ENCODE measurements at regions not wholly inside any gene's neighbourhood (a gene's known extent, or its start where the extent isn't known, plus 50 kb on each side); places are given as distances from the start of the nearest gene placed in this dataset.
A peak's percentile ranks its signal among the peaks of the same experiment; 100 is the strongest.
"Not testable (repeated sequence)": the region's sequence is repeated elsewhere in the genome, so short reads cannot be mapped to it uniquely, and the experiment has no call there.

DNA sequence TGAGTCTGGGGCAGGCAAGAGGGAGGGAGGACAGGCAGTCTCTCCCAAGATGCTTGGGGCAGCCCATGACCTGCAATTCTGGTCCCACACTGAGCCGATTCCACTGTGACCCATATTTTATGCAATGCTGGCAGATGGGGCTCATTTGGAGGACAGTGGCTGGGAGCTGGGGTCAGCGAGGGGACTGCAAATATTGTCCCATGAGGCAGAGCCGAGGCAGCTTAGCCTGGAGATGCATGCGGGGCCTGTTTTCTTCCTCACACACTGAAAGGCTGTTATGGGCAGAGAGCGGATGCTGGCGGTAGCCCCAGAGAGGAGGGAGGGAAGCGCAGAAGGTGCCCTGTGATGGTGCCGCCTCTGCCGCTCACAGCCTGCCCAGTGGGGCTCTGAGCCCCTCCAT lies 128.5 kb upstream of the POU3F1 start:
- no peak for DNase-seq (ENCODE audit: low read depth)

DNA sequence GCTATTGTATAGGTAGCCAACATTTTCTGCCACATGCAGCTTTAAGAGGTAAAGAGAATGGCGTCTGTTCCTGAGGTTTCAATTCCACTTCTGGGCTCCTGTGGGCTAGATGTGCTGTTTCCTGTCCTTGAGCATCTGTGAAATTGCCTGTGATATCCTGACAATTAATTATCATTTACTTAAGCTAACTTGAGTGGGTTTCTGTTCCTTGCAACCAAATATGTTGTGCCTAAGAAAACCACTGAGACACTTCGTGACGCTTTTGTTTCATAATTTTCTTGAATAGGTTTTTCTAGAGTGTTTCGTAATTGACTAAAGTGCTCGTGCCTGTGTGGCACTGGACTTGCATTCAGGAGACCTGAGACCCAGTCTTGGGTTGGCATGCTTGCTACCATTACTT lies 127.3 kb upstream of the POU3F1 start:
- no peak for DNase-seq (ENCODE audit: low read depth)

DNA sequence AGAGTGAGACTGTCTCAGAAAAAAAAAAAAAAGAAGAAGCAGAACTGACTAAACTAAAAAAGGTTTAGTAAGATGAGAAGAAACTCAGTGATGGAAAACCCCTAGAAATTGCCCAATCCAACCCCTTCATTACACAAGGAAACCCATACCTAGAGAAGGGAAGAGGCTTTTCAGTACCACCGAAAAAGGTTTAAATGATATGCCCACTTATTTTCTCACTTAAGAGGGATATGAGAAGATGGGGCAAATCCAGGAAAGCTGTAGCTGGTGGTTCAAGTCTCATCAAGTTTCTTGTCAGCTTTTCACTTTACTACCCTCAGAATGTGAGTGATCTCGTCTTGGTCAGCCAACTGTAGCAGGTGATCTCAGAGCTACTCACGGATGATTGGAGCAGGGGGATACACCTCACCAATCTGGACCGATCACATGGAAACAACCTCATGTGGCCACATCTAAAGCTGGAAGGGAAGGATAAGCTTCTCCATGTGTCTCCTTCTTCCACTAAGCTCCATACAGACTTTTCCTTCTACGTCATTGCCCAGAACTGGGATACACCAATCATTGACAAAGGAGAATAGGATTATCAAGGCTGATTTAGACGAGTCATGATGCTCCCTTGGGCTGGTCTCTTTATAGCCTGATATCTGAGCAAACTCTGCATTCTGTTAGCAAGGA lies 126.7 kb upstream of the POU3F1 start:
- no peak for DNase-seq (ENCODE audit: low read depth)

DNA sequence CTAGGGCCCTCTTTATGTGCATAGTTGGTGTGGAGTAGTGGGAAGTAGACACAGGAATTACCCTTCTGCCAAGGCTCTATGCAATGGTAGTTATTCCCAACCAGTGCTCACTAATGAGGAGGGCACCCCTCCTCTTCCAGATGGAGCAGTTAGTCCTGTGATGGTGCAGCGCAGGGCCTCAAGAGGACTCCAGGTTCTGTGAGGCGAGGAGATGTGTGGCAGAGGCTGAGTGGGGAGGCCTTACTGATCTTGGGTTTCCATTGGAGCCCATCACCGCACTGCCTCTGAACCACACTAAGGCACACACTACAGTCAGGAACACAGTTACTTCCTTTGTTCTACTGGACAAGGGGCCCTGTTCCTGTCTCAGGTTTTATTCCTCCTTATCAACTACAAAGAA lies 122.5 kb upstream of the POU3F1 start:
- no peak for DNase-seq (ENCODE audit: low read depth)

DNA sequence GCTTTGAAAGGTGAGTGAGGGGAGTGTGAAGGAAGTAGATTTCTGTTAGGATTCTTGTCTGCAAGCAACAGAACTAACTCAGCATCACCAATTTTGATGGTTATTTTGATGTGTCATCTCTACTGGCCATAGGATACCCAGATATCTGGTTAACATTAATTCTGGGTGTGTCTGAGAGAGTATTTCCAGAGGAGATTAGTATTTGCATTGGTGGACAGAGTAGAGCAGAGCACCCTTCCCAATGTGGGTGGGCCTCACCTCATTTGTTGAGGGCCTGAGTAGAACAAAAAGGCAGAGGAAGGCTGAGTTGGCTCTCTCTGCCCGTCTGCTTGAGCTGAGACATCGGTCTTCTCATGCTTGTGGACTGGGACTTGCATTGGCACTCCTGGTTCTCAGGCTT lies 121.8 kb upstream of the POU3F1 start:
- no peak for DNase-seq (ENCODE audit: low read depth)

DNA sequence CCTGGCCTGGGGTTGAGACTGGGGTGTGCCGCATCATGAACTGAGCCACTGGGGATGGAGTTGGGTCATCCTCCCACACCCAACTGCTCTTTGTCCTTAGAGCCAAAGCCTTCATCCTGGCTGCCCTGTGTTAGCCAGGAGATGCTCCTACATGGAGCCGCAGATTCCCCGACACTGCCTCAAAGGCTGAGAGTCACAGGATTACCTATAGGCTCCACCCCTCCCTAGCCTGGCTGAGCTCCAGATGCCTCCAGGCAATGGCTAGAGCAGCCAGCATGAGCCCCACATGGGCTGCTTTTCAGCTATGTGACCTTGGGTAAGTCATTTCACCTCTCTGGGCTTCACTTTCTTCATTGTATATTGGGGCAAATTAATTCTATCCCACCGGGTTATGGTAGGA lies 119.9 kb upstream of the POU3F1 start:
- no peak for DNase-seq (ENCODE audit: low read depth)

DNA sequence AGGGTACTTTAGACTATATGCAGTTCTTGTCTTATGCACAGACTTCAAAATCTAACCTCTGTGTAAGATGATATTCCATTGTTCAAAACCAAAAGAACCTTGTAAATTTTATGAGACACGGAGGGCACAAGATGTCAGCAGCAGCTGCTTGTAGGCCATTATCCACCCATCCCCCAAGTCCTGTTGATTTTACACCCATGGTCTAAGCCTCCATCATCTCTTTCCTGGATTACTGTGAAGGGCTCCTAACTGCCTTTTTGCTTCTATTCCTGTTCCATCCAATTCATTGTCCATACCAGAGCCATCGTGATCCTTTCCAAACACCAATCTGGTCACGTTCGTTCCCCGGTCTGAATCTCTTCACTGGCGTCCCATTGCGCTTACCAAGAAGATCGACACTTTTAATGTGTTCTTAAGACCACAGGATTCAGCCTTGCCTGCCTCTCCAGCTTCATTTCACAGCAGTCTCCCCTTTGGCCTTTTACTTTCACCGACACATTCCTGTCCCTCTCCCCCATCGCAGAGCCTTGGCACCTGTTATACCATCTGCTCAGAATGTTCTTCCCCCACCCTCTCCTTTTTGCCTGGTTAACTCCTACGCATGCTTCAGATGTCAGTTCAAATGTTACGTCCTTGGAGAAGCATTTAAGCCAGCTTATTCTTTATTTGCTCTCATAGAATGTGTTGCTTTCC lies 107.3 kb upstream of the POU3F1 start:
- no peak for DNase-seq (ENCODE audit: low read depth)

DNA sequence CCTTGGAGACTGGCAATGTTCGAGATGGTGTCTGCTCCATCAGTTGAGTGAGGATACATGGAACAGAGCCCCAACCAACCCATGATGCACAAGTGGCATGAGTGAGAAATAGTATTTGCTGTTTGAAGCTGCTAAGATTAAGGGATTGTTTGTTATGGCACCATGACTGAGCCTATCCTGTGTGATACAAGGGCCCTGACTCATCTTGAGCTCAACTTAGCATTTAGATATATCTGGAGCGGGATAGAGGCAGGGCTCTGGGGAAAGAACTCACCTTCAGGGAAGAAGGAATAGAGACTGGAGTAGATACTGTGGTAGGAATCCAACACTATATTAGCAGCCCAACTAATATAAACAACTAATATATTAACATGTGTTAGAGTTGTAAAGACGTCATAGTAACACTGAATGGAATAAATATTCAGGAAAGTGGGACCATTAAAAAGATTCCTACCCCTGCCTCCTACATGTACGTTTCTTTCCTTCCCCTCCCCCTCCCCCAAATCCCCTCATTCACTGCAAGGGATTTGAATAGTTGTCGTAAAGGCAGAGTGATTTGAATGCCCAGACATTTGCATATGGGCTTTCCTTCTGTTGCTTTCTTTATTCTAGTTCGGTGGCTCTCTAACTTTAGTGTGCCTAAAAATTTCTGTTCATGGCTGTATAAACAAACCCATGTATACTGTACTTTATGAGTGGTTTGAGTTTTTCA lies 106.6 kb upstream of the POU3F1 start:
- no peak for DNase-seq (ENCODE audit: low read depth)

DNA sequence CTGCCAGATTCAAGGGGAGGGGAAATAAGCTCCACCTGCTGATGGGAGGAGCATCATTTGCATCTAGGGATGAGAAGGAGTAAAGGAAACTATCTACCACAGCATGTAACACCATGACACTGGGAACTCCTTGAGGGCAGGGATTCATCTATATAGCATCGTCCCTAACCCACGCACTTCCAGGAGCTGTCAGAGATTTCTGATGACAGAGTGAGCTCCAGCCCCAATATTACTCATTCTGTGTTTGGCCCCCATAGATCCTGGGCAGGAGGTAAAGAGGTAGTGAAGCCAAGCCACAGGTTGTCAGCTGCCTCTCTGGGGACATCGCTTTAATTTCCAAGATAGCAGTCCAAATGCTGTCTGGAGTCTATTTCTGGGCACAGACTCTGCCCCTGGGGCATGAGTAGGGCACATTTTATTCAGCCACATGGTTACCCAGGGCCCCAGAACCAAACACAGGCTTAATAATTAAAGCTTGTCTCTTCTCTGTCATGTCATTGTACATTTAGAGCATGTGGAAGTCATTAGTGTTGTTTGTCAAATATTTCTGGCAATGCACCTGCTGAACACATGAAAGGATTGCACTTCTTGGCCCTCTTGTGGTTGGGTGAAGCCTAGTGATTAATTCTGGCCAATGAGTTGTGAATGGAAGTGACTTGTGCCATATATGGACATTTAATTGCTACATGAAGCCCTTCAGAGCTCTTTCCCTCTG lies 105.9 kb upstream of the POU3F1 start:
- no peak for DNase-seq (ENCODE audit: low read depth)

DNA sequence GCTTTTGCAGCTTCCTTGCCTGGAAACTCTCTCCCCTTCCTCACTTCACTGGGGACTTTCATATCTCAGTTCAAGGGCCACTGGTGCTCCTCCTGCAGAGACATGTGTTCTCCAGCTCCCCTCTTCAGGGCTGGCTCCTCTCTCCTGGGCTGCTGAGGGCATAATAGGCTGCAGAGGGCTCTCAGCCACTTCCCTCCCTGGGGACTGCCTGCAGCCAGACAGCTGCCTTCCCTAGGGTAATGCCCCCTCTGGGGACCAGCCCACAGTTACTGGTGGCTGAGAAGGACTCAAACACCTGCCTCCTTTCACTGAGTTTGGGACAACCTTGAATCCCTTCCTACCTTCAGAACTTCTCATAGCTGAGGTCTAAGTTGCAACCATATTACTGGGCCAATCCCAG lies 104.8 kb upstream of the POU3F1 start:
- no peak for DNase-seq (ENCODE audit: low read depth)

DNA sequence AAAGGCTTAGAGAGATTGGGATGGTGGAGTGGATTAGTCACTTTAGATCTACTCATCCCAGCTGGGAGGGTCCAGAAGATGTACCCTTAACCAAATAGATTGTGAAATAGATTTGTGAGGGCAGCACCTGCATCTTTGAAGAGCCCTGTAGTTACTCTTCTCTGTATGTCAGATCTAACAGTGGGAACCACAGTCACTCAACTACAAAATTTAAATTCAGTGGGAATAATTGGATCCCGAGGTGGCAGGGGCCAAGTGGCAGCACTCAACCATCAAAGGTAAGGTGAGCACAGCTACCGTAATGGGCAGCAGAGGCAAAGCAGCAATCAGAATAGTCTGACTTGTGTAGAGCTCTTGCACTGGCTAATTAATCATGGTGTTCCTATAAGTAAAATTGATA lies 99.5 kb upstream of the POU3F1 start:
- DNase-seq (ENCODE audit: low read depth) = not testable (repeated sequence)

DNA sequence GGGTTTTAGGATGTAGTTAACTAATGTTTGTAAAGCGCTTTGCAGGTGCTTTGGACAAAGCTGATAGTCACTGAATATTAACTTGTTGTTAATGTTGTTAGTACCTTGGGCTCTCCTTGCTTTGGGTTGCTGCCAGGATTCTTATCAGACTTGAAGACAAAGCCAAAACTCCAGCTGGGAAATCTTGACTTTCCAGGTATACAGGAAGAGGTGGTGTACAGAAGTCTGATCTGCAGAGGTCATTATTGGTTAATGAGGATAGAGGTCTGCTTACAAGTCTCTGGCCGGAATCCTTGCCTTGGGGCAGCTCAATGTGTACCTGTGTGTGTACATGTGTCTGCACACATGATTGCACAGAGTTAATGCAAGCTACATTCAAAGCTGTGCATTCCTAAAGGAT lies 96.0 kb upstream of the POU3F1 start:
- no peak for DNase-seq (ENCODE audit: low read depth)

DNA sequence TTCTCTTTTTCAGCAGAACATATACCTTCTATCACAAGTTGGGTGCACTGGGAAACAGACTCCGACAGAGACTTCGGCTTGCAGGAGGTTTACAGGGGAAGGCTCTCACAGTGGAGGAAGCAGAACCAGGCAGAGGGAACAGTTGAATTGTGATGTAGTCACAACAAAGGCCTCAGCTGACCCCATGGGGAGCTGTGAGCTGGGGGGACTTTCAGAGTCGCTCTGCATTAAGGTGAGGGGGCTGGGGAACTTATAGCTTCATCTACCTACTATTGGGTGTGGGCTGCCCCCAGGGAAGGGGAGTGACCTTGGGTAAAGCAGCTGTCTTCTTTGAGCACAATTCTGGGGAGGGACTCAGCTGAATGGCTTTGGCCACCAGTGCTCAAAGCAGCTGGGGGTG lies 94.9 kb upstream of the POU3F1 start:
- DNase-seq (ENCODE audit: low read depth) = no peak

DNA sequence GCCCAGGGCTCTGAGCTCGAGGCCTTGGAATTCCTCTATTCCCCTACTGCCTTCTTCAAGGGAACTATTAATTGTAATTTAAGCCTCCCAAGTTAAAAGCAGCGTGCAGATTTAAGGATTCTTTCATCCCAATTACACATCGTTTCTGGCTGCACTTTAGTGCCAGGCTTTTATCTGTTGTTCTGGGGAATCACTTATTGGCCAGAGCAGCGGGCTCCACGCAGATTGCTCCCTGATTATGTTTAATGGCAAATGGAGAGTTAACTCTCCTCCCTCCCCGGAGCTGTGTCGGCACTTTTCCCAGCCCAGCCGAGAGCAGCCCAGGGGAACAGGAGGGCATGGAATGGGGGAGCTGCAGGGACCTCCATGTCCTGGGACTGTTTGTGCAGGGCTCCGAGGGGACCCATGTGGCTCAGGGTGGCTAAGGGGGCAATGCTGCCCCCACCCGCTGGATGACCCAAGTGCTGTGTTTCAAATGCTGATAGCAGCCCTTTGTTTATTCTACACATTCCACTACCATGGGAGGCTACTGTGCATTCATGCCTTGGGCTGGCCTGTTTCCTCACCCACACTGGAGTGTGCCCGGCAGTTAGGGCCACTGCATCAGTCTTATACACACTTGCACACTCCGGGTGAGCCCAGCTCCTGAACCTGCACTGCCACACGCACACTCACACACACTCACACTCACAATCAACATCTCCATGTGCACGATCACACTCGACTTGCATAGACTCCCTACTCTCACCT lies 93.3 kb upstream of the POU3F1 start:
- DNase-seq (ENCODE audit: low read depth) = no peak

DNA sequence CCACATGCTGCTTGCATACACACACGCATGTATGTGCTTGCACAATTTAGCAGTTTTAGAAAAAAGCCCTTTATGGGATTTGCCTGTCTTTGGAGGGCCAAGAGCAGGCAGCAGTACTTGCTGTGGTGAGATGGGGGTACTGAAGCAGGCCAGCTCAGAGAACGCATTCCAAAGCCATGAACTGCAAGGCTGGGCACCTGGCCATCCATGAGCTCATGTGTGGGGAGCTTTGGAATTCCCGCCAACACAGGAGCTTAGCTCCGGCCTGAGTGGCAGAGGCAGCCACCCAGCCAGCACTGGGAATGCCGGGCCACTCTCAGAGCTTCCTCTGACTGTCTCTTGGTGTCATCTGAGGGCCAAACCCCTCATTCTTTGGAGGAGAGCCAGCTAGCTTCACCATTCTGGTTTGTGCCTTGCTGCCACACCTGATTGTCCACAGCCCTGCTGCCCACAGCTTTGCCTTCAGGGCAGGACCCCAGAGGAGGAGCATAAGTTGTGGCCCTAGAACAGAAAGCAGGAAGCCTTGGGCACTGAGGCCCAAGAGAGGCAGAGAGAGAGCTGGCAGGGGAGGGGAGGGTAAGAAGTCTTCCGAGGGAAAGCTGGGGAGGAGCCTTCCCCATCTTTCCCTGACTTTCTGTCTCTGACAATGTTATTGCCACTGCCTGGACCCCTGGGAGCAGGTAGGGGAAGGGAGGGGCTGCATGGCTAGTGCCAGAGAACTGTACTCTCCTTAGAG lies 92.1 kb upstream of the POU3F1 start:
- DNase-seq (ENCODE audit: low read depth) = peak; percentile 93

DNA sequence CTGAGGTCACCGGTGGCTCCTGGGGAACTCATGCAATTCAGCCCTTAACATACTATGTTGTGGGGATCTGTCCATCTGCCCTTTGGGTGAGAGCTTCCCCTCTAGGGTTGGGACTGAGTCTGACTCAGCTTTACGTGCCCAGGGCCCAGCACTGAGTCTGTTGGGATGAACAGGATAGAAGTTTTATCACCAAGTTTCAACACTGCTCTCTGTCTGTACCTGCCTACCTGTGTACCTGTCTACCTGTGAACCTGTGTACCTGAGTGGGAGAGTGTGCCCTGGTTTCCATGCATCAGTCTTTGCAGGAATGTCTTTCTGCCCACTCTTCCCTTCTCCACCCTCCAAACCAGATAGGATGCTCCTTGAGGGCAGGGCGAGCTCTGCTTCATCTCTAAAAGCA lies 90.6 kb upstream of the POU3F1 start:
- DNase-seq (ENCODE audit: low read depth) = no peak

DNA sequence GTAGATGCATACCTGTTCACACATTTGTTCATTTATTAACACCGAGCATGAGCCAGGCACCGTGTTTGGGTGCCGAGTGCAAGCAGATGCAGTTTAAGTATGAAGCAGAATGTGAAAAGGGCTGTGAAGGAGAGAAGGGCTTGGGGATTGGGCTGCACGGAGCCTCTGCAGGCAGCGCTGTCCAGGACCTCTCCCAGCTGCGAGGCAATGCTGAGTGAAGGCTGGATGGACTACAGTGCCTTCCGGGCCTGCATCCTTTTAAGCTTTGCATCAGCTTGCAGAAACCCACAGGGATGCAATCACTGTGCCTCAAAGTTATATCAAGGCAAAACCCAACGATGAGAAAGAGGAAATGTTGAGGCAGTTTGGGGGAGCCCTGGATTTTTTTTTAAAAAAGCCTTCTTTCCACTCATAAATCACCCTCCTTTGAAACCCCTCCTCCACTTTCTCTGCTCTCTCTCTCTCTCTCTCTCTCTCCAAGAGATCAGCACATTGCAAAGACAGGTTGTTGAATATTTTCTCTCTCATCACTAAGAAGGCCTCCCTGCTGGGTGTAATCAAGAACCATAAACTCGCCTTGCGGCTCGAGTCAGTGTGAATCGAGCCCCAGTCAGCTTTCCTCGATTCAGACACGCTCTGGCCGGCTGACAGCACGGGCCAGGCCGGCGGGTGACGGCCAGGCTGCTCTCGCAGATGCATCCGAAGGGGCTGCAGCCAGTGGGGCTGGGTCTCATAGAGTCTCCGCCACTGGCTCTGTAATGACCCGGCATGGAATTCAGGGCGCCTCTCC lies 89.2 kb upstream of the POU3F1 start:
- DNase-seq (ENCODE audit: low read depth) = no peak

DNA sequence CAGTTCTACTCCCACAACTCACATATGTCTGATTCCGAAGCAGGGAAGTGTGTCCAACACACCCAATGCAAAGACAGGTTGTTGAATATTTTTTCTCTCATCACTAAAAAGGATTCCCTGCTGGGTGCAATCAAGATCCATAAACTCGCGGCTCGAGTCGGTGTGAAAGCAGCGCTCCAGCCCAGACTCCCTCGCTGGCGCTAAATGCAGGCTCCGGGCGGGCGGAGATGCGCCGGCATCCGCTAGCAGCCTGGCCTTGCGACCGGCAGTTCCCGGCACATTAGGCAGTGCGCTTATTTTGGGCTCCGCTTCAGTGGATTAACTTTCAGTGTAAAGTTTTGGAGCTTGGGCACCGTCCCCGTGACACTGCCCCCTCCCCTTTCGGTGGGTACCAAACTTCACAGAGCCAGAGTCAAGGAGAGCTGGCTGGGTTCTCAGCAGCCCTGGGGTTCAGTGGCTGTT lies 87.7 kb upstream of the POU3F1 start:
- no peak for DNase-seq (ENCODE audit: low read depth)

DNA sequence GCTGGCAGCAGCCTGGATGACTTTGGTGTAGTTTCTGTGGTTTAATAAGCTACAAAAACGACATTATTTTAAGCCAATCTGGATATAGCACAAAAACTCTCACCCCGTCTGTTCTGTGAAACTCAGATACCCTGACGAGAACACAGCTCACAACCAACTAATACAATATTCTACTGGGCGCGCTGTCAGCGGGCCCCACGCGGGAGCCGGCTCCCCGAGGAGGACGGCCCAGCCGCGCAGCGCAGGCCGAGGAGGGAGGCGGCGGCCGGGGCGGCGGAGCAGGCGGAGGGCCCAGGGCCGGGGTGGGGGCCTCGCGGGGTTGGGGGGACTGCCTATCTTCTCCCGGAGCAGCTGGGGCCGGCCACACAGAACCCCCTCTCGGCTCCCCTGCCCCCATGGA lies 87.2 kb upstream of the POU3F1 start:
- no peak for DNase-seq (ENCODE audit: low read depth)

DNA sequence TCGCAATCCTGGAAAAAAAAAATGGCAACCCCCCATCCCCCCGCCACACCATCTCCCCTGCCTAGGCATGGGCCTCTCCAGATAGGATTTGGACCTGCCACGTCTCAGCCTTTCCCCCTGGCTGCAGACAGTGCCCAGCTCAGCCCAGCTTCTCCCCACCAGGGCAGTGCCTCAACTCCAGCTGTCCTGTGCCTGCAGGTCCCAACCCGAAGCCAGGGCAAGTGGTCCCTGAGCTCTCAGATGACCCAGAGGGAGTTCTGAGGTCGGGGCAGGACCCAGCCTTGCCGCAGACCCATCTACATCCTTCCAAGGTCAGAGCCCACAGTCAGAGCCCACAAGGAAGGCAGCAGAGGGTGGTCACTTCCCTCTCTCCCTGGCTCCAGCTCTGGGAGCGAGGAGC lies 86.7 kb upstream of the POU3F1 start:
- no peak for DNase-seq (ENCODE audit: low read depth)
